ENCODE measurements at regions not wholly inside any gene's neighbourhood (a gene's known extent, or its start where the extent isn't known, plus 50 kb on each side); places are given as distances from the start of the nearest gene placed in this dataset.

GRCh38 chr1:219772265-219773036, 155.9 kb downstream of the SLC30A10 start:
- intact Hi-C loops (cut with DNase I), result no loop called here
- DNase-seq (no peak), ATAC-seq (no peak)
- Histone ChIP-seq H3K36me3 (no peaks in the 10 kb centered on the region), H3K4me3 (no peak overlapping the region), H3K9me3 (no peaks in the 10 kb centered on the region), H3K4me1 (no peaks in the 10 kb centered on the region), H3K27ac (no peak overlapping the region), H3K27me3 (no peaks in the 10 kb centered on the region)
- TF ChIP-seq, protein P1, sequence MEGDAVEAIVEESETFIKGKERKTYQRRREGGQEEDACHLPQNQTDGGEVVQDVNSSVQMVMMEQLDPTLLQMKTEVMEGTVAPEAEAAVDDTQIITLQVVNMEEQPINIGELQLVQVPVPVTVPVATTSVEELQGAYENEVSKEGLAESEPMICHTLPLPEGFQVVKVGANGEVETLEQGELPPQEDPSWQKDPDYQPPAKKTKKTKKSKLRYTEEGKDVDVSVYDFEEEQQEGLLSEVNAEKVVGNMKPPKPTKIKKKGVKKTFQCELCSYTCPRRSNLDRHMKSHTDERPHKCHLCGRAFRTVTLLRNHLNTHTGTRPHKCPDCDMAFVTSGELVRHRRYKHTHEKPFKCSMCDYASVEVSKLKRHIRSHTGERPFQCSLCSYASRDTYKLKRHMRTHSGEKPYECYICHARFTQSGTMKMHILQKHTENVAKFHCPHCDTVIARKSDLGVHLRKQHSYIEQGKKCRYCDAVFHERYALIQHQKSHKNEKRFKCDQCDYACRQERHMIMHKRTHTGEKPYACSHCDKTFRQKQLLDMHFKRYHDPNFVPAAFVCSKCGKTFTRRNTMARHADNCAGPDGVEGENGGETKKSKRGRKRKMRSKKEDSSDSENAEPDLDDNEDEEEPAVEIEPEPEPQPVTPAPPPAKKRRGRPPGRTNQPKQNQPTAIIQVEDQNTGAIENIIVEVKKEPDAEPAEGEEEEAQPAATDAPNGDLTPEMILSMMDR (IDR thresholded peaks at IDR 0.05), result no peak

- no peak for ATAC-seq
- Histone ChIP-seq H3K4me1 (no peaks in the 10 kb centered on the region), H3K27me3 (no peaks in the 10 kb centered on the region), H3K4me3 (no peak overlapping the region), H3K36me3 (no peaks in the 10 kb centered on the region), H3K27ac (no peak overlapping the region), H3K9me3 (no peaks in the 10 kb centered on the region)
- no peak for DNase-seq
- intact Hi-C loops (cut with DNase I), result no loop called here
- TF ChIP-seq, protein P1 (IDR thresholded peaks at IDR 0.05), result no peak
Measured at GRCh38 chr1:219771080-219771479, 157.3 kb downstream of the SLC30A10 start.

DNA sequence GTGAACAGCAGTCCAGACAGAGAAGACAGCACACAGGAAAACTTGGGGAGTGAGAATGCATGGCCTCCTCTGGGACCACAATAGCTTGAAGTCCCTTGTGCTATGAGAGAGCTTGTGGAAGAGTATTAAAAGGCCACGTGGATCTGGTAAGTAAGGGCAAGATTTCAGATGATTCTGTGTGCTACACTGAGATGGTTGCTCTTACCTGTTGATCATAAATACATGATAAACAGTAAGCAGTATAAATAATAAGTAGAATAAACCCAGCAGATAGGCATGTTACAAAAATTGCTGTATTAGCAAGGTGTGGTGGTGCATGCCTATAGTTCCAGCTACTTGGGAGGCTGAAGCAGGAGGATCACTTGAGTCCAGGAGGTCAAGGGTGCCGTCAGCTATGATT, 150.4 kb upstream of the ZC3H11B start:
- TF ChIP-seq, protein P1 (IDR thresholded peaks at IDR 0.05), result no peak
- no peak for ATAC-seq
- intact Hi-C loops (cut with DNase I), result no loop called here
- no peak for DNase-seq
- Histone ChIP-seq H3K9me3 (no peaks in the 10 kb centered on the region), H3K27ac (no peak overlapping the region), H3K27me3 (no peaks in the 10 kb centered on the region), H3K36me3 (no peaks in the 10 kb centered on the region), H3K4me3 (no peak overlapping the region), H3K4me1 (no peaks in the 10 kb centered on the region)

DNA sequence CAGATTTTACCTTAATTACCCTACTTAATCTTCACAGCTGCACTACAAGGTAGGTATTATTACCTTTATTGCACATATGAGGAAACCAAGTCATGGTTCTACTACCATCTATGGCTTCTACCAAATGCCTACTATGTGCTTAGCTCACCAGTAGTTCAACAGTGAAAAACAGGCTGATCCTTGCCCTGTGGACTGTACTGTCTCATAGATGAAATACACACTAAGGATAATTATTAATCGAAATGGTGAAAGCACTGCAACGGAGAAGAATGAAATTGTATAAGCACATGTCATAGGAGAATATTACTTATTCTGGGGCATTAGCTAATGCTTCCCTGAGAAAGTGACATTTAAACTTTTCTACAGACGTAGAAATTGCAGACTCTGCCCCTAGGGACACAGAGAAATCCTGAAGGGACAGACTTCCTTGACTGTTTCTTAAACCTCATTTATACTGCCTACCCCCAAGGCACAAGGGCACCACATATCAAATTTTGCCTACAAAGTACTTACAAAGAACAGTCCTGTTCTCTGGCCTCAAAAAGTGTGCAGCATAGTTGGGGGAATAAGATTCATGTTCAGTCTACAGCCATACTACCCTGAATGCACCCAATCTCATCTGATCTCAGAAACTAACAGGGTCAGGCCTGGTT, 148.4 kb upstream of the ZC3H11B start:
- H3K27me3 ChIP-seq, result no peaks in the 10 kb centered on the region
- TF ChIP-seq, protein P1 (IDR thresholded peaks at IDR 0.05), result no peak
- DNase-seq (no peak), ATAC-seq (no peak)
- H3K9me3 ChIP-seq, result no peaks in the 10 kb centered on the region
- H3K4me1 ChIP-seq, result no peaks in the 10 kb centered on the region
- H3K27ac ChIP-seq, result no peak overlapping the region
- no peak overlapping the region for H3K4me3 ChIP-seq
- H3K36me3 ChIP-seq, result no peaks in the 10 kb centered on the region
- intact Hi-C loops (cut with DNase I), result no loop called here

GRCh38 chr1:219759095-219759494, 146.2 kb upstream of the ZC3H11B start:
- H3K27ac ChIP-seq, result no peak overlapping the region
- H3K4me3 ChIP-seq, result no peak overlapping the region
- no peaks in the 10 kb centered on the region for H3K4me1 ChIP-seq
- H3K27me3 ChIP-seq, result no peaks in the 10 kb centered on the region
- no peaks in the 10 kb centered on the region for H3K36me3 ChIP-seq
- DNase-seq, result no peak
- no peak for ATAC-seq
- TF ChIP-seq, protein P1 (IDR thresholded peaks at IDR 0.05), result no peak
- no peaks in the 10 kb centered on the region for H3K9me3 ChIP-seq
- intact Hi-C loops (cut with DNase I), result no loop called here

All from upper lobe of right lung (tissue), 1 donor.